ENCODE measurements at regions not wholly inside any gene's neighbourhood (a gene's known extent, or its start where the extent isn't known, plus 50 kb on each side); places are given as distances from the start of the nearest gene placed in this dataset.

DNA sequence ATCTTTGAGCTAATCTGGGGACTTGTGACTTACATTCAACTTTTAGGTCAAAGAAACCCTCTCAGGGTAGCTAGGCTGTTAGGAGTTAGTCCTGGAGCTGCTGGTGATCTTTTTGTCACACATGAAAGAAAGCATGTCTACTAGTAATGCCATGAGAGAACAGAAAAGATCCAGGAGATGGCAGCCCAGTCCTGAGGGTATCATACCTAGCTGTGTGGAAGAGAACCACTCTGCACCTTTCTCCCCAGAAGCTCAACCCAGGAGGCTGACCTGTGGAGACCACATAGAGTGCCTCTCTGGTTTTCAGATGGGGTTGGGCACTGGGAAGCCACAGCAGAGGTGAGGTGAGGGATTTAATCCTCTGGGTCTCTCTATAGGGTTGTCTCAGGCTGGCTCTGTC is 460.2 kb upstream of the UBE2E3 start:
- no peak for TF ChIP-seq POLR2A (IDR thresholded peaks at IDR 0.05)
- TF ChIP-seq, protein P1, sequence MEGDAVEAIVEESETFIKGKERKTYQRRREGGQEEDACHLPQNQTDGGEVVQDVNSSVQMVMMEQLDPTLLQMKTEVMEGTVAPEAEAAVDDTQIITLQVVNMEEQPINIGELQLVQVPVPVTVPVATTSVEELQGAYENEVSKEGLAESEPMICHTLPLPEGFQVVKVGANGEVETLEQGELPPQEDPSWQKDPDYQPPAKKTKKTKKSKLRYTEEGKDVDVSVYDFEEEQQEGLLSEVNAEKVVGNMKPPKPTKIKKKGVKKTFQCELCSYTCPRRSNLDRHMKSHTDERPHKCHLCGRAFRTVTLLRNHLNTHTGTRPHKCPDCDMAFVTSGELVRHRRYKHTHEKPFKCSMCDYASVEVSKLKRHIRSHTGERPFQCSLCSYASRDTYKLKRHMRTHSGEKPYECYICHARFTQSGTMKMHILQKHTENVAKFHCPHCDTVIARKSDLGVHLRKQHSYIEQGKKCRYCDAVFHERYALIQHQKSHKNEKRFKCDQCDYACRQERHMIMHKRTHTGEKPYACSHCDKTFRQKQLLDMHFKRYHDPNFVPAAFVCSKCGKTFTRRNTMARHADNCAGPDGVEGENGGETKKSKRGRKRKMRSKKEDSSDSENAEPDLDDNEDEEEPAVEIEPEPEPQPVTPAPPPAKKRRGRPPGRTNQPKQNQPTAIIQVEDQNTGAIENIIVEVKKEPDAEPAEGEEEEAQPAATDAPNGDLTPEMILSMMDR (IDR thresholded peaks at IDR 0.05) = no peak
